GM18507 (cell line): ENCODE measurements at regions not wholly inside any gene's neighbourhood (a gene's known extent, or its start where the extent isn't known, plus 50 kb on each side); places are given as distances from the start of the nearest gene placed in this dataset.
"Not testable (repeated sequence)": the region's sequence is repeated elsewhere in the genome, so short reads cannot be mapped to it uniquely, and the experiment has no call there.

Source experiments
- DNase-seq: peaks from one replicate; pipeline ENCODE4 v3.0.0; 2011; ENCODE audit warnings: low read depth; ENCODE audit not compliant: insufficient read length; ENCODE audit errors: extremely low spot score
- FAIRE-seq: peaks from 2 replicates; lab custom pipeline; 2011; peaks lifted over from hg19 to GRCh38; lab: Jason Lieb, UNC

GRCh38 chrX:131219271-131219670 is 69.8 kb downstream of the IGSF1 start:
- DNase-seq = no peak
- FAIRE-seq = no peak

- no peak for DNase-seq
- peak; percentile 24 for FAIRE-seq
Measured at GRCh38 chrX:131217989-131218388, 71.1 kb downstream of the IGSF1 start.

GRCh38 chrX:131216828-131217227 is 72.3 kb downstream of the IGSF1 start:
- FAIRE-seq (peak; percentile 66), DNase-seq (no peak)

- FAIRE-seq (no peak), DNase-seq (no peak)
Measured at GRCh38 chrX:131213400-131213799, 75.7 kb downstream of the IGSF1 start.

GRCh38 chrX:131202766-131203165 is 86.3 kb downstream of the IGSF1 start:
- no peak for DNase-seq
- no peak for FAIRE-seq

- FAIRE-seq = no peak
- DNase-seq = no peak
Measured at GRCh38 chrX:131201986-131202385, 87.1 kb downstream of the IGSF1 start.

GRCh38 chrX:131199091-131199490 is 90.0 kb downstream of the IGSF1 start:
- DNase-seq (no peak), FAIRE-seq (no peak)

GRCh38 chrX:131187206-131187605 is 101.9 kb downstream of the IGSF1 start:
- DNase-seq (no peak), FAIRE-seq (peak; percentile 36)

- FAIRE-seq (no peak), DNase-seq (no peak)
Measured at GRCh38 chrX:131170148-131170547, 112.0 kb downstream of the ARHGAP36 start.

GRCh38 chrX:131163645-131164044 is 105.5 kb downstream of the ARHGAP36 start:
- DNase-seq, FAIRE-seq: not testable (repeated sequence)

- DNase-seq = not testable (repeated sequence)
Measured at GRCh38 chrX:131157656-131158055, 99.5 kb downstream of the ARHGAP36 start.

GRCh38 chrX:131146702-131147101 is 88.6 kb downstream of the ARHGAP36 start:
- DNase-seq = no peak
- FAIRE-seq = peak; percentile 24

More at GRCh38 chrX:131157656-131158055, 99.5 kb downstream of the ARHGAP36 start:
- not testable (repeated sequence) for FAIRE-seq
